Fibroblast of gingiva (primary cell): ENCODE measurements at regions not wholly inside any gene's neighbourhood (a gene's known extent, or its start where the extent isn't known, plus 50 kb on each side); places are given as distances from the start of the nearest gene placed in this dataset.
A peak's percentile ranks its signal among the peaks of the same experiment; 100 is the strongest.

Source experiments
- DNase-seq: peaks from one replicate; pipeline ENCODE4 v3.0.0-alpha.2; 2011; ENCODE audit warnings: low read depth

DNA sequence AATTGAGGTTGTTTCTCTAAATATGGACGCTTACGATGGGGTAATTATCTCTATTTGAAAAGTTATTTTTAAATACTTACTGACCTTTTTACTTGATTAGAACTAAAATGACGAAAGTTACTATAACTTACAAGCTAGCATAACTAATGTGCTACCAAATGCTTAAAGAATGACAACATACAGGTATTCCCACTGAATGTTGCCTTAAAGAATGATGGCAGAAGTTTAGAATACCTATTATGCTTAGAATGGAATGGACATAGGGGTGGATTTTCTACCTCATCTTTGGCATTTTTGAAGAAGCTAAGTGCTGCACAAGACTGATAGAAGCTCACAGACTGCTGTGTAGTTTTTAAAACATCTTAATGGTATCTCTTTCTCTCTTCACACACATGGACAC lies 284.8 kb downstream of the THBS2 start:
- DNase-seq = no peak

DNA sequence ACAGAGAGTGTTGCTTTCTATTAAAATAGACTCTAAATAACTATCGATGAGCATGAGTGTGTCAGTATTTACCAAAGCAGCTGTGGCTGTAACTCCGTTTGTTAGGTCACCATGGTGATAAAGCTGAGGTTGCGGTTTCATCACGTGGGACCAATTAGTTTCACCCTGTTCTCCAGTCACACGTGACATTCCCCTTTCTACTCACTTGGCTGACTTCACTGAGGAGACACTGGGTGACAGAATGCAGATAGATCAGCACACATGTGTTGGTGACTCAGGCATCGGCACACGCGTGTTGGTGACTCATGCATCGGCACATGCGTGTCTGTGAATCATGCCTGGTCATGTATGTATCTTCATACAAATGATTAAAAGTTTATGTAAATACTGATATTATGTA lies 285.4 kb downstream of the THBS2 start:
- peak; percentile 96 for DNase-seq

DNA sequence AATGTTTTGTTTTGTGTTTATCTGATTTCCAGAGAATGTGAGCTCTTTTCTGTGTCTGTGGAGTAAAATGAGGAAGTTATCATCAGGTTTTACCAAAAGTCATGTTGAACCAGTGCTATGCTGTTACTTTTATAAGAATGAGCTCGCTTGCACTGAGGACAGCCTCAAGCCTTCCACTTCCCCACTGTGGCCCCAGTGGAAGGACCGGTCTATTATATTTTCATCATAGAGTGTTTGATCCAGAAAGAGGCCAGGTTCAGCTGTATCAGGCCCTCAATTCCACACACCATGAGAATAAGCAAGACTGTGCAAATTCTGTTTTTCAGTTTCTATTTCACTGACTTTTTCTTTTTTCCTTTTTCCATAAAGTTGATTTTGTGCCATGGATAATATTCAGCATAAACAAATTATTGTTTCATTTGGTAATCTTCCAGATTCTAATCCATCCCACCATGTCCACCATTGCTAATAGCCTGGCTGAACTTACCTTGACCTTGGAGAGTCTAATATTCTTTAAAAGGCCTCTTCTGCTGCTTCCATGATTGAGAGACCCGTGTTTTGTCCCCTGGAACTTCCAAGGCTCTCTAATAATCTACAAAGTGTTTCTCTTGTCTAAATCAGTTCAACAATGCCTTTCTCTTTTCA lies 286.2 kb downstream of the THBS2 start:
- DNase-seq = no peak

DNA sequence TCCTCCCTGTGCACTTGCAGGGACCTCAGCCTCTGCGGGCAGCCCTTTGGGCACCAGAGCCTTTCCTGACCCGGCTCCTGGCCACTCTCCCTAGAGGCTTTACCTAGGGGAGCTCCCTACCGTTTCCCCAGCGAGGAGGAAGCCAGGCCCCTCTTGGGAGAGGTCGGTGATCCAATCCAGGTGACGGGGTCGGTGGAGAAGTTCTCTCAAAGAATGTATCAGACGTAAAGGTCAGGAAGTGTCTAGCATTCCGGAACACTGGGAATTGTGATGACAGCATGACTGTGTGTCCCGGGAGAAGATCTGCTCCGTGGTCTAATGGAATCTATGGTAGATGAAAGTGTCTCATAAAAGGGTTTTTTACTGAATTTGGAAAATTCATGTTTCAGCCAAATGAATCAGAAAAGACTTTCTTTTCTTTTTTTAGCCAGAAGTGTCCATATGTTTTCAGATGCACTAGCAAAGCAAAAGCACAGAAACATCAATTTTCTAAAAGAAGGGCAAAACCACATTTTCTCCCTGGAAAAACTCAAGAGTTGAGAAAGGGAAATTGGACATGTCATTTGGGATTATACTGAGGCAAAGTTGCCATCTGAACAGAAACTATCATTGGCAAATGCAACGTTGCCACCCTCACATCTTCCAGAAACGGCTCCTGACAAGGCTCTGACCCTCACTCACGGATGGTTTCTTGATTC lies 289.4 kb downstream of the THBS2 start:
- no peak for DNase-seq

DNA sequence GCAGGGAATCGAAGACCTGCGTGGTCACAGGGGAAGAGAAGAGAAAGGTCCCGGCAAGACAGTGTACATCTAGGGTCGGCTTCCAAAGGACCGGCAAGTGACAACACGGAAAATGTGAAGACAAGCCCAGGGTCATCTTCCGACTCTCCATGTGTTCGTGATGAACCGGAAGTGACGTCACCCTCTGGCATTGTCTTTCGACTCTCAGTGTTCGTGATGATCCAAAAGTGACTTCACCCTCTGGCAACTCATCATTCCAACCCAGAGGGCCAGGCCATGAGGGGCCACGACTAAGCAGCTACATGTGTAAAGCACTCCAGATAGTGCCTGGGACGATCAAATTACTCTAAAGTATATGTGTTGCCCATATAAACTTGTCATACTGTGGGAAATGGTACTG lies 290.8 kb downstream of the THBS2 start:
- no peak for DNase-seq

DNA sequence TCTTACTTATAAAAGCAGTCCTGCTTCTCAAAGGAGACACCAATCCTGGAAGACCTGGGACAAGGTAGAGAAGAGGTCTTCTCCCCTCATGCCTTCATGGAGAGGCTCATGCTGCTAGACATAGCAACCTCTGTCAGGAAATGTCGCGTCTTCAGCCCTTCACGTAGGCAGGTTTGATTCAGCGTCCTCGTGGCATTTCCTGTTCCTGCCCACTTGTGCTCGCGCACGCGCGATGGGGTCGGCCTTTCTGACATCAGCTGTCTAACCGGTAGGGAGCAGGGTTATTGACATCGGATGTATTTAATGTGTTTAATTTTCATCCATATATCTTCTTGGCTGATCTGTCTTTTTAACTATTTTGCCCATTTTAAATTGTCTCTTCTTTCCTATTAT lies 292.4 kb downstream of the THBS2 start:
- DNase-seq = no peak

DNA sequence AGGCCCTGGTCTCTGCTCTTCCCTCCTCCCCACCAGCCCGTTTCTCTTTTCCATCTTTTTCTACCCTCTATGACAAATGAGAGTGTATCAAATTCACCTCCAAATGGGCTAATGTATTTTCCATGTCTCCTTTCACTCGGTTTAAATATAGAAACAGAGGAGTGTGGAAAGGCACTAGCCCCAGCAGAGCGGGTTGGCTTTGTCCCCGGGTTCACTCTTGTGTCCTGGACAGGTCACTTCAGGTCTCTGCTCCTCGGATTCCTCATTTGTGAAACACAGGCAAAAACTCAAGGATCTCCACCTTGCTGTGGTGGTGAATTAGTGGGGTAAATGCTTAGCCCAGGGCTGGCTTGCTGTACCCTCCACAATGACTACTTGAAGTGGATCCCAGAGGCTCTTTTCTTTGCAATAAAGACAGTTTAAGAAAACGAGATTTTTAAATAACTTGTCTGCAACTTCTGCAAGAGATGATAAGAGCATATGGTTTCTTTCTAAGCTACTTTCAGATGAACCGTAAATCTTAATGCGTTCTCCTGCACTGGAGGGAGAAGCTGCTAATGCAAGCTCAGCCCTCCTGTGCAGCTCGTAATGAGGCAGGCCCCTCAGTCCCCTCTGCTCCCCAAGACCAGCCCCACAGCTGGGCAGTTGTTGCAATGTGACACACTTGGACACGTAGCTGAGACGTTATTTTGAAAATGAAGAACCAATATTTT lies 292.9 kb downstream of the THBS2 start:
- no peak for DNase-seq

DNA sequence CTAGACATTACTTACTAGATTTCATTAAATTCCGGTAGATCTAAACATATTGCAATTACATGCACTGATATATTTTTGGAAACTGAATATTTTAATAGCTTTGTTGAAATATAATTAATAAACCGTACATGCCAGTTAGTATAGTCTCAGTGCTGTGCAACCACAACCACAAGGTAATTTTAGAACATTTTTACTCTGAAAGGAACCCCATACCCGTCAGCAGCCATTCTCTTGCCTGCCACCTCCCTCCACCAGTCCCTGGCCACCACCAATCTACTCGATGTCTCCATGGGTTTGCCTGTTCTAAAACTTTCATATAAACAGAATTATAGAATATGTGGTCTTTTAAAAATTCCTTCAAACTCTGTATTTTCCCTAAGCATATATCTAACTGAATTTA lies 293.9 kb downstream of the THBS2 start:
- no peak for DNase-seq

DNA sequence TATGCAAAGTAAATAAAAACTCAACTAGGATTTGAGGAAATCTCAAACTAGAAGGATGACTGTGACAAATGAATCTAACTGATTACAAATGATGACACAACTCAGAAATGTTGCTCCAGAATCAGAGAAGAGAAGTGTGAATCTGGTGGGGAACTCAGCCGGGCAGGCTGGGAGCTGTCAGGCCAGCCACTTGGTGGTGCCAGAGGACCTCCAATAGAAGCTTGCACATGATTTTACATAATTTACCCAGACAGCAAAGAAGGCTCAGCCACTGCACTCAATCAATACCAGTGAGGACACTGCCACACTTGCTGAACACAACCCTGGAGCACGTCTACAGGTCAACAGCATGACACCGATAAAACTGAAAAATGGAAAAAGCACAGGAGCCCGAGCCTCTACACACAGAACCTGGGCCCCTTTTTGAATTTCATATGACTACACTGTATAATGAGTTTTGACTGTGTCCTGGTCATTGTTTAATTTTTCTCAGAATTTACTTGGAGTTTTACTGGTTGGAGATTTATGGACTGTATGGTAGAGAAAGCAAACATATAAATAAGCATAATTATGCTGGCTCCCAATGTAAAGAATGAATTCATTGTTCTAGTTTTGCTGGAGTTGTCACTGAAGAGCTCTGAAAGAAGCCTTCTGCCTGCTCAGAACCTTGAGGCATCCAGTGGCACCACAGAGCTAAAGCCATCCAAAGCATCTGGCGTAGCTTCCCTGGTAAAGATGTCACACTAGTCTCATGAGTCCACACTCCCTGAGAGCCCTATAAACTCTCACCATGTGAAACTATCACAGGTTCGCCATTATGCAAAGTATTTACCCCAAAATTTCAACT lies 296.5 kb downstream of the THBS2 start:
- peak; percentile 79 for DNase-seq

DNA sequence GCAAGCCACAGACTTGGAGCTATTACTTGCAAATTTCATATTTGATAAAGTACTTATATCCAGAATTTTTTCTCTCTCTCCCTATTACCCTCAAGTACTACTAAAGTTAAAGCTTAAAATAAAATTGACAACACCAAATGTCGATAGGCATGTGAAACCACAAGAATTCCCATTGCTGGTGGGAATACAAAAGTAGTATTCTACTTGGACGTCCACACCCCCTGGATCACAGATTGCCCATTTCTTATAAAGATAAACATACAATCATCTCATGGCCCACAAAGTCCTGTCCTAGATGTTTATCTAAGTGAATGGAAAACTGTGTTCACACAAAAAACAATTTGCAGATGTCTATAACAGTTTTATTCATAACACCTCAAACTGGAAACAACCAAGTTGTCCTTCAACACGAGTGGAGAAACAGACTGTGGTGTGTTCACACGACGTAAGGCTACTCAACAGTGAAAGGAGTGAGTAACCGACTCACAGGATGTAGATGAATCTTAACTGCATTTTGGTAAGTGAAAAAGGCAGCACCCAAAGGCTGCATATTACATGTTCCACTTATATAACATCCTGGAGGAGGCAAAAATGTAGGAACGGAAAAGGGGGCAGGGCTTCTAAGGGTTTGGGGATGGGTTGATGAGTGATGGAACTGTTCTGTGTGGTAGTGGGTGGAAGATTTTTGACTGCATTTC lies 297.4 kb downstream of the THBS2 start:
- no peak for DNase-seq

DNA sequence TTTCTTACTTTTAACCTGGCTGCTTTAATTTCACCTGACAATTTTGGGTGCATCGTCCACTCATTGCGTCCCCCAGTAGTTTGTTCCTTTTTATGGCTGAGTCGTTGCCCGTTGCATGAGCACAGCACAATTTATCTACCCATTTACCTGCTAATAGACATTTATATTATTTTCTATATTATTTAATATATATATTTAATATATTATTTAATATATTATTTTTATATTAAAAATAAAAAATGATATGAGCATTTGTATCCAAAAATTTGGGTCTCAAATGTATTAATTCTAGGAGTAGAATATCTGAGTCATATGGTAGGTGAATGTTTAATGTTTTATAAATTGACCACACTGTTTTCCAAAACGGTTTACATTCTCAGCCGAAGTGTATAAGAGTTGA lies 300.2 kb downstream of the THBS2 start:
- DNase-seq = no peak

DNA sequence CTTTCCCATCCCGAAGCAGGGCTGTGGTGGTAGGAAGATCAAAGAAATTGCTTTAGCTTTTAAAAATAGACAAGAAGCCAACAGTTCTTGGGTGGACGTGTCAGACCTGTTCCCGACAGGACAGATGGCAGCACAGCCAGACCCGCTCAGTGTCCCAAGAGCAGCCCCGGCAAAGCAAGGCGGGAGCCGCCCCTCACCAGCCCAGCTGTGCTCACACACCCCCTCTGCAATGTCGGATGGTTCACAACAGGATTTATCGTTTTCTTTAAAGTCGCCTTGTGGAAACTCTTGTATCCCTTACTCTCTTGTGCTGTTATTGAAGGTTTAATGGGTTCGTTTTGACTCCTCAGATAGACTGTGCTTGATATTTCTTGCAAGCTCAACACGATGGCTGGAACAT lies 302.4 kb downstream of the THBS2 start:
- no peak for DNase-seq

DNA sequence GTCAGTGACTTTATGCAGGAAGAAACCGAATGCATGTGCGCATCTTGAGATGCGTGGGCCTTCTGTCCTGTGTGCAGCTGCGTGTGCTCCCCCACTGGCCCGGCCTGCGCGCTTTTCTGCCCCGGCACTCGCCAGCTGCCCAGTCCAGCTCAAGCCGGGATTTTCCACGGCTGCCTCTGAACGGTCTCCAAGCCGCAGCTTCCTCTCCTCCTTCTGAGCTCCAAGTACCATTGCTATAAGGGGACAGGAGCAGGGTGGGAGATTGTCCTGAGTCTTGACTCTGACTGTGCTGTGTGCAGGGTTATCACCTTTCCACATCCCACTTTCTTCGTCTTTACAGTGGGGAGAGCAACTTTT lies 302.8 kb downstream of the THBS2 start:
- DNase-seq = no peak

DNA sequence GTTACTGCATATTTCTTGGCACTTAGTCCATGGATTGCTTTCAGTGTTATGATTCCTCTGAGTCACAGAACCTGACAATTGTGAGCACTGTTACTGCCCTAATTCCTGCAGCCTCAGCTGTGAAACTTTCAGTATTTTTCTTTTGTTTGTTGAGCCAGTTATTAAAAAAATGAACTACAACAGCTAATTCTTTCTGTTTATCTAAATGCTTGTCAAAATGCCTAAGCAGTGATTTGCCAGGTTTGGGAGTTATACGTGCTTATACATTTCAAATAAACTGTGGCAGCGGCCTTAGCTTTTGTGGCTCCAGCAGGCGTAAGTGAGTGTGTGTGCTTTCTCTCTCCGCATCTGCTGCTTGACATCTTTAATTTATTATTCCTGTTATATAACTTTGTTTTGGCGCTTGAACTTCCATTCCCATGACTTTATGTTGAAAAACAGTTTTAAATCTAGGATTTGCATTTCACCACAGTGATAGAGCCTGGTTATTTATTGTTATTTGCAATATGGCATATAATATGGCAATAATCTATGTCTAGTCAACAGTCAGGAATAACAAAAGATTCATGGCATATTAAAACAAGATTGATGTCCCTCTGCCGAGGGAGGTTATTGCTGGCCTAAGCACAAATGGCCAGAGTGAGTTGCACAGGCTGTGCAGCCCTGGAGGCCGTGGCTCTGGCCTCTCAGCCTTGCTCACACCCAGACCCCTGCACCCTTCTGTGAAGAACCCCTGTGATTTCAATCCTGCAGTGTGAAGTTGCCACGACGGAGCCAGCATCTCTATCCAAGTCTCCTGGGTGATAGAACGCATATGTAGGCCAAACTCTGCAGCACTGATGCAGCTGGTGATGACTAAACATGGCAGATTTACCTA lies 303.4 kb downstream of the THBS2 start:
- no peak for DNase-seq

DNA sequence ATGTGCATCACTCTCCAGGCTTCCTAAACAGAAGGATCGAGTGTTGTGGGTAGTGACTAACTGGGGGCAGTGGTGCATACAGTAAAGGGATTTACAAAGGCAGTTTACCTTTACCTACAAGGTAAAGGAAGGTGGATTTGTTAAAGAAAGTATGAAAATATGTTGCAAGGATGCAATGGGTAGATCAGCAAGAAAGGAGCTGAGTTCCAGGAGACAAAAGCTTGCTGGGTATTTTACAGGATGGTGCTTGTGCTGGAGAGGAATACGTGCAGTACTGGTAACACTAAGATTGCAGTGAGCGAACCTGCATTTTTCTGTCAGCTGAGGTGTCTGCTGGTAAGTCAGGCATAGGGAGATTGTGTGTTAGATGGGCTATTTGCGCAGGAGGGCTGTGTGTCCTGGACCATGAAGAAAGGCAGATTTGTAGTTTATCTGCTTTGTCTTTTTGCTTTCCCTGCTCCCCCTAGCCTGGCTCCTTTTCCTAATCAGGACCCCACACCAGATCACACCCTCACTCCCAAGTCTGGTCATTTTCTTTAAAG lies 304.6 kb downstream of the THBS2 start:
- DNase-seq = no peak

DNA sequence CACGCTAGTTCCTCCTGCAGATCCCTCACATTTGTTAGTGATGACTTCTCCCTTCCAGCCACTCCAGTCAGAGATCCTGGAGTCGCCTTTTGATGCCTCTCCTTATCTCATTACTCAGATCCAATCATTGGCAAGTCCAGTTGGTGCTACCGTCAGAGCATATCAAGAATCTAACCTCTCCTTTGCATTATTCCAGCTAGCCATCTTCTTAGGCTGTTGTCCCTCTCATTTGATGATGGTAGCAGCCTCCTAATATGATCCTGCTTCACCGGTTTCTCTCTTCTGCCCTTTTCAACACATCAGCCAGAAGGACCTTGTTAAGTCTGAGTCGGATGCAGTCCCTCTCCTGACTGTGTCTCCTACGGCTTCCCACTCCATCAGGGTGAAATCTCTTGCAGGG lies 305.6 kb downstream of the THBS2 start:
- no peak for DNase-seq

DNA sequence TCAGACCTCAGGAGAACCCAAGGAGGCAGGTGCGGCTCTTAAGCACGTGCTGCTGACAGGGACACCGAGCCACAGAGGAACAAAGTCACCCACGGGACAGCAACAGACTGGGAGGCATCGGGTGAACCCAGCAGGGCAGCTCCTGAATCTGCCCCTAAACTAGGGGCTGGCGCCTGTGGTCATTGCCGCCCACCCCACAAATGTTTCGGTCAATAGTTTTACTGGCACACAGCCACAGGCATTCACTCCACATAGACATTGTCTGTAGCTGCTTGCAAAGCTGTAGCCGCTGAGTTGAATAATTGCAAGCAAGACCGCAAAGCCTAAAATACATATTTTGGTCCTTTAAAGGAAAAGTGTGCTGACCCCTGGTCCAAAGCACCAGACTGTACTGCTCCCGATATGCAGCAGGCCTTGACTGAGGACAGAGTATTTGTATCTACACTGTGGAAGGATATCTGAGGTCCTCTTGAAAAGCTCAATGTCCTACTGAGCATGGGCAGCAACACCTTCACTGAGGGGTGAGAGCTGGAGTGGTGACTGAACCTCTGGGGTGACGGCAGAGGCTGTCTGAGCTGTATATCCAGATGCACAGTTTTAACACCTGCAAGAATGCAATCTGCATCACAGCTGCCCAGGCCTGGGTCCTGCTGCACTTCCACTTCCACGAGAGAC lies 310.3 kb downstream of the THBS2 start:
- no peak for DNase-seq

DNA sequence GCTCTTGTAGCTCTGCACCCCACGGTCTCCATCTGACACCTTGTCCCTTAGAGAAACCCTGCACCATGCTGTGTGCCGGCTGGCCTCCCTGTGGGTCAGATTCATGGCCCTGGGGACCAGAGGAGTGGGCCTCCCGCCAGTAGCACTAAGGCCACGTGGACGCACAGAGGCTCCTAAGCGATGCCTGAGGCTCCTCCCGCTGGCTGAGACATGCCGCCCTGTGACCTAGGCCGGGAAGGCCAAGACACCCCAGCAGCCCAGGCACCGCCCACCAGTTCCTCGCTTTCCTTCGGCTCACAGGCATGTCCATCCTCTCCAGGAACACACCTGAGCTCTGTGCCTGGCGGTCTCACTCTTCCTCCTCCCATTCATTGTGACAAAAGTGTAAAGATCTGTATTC lies 311.0 kb downstream of the THBS2 start:
- DNase-seq = no peak

DNA sequence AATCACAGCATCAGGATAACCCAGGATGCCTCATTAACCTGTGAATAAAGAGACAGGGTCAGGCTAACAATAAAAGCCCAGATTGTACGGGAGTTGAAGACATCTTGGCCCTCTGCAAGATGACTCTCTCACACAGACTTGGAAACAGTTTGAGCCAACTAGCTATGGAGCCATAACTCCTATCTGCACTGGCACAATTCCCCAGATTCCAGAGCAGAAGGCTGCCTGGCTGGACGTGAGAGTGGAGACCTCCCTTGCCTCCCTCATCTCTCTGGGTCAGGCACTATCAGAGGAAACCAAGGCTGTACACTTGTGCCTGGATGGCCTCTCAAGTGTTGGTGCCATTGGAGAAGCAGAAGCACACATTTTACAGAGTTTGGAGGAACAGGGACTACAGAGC lies 312.6 kb downstream of the THBS2 start:
- DNase-seq = no peak

DNA sequence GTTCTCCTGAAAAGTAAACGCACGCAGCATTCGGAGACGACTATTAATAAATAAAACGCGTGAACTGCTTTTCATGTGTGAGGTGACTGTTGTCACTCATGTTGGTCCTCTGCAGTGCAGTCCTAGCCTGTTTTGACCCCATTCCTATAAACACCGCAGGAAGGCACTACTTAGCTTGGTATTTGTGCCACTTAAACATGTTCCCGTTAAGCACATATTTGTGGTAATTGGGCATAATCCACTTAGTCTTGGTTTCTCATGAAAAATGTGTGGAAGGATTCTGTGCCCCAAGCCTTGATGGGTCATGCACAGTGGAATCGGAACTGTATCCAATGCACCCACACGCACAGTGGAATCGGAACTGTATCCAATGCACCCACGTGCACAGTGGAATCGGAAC lies 313.9 kb downstream of the THBS2 start:
- no peak for DNase-seq
